Activated B cell treated with CpG ODN at 0.5 μM for 24 hours (primary cell): ENCODE measurements at regions not wholly inside any gene's neighbourhood (a gene's known extent, or its start where the extent isn't known, plus 50 kb on each side); places are given as distances from the start of the nearest gene placed in this dataset.

ENCODE experiments used
- ATAC-seq: fragments of 200-7000 bp; cut with Tn5 transposase; one replicate; pipeline ENCODE4 v1.10.0; 2021; ENCODE audit warnings: low read depth, mild to moderate bottlenecking, moderate library complexity
- CTCF ChIA-PET: fragments of 350-600 bp; sonication (Branson Sonifier 250); formaldehyde crosslinking; loops from one replicate; lab custom pipeline; 2021; ENCODE audit warnings: antibody characterized with exemption; lab: Charles Lee
- POLR2A ChIA-PET: fragments of 350-600 bp; sonication (Branson Sonifier 250); formaldehyde crosslinking; loops from one replicate; lab custom pipeline; 2021; ENCODE audit warnings: antibody characterized with exemption; lab: Charles Lee
- DNase-seq: peaks from one replicate; pipeline ENCODE4 v3.0.0; 2022
- H3K27ac Mint-ChIP-seq: one replicate; pipeline ENCODE4 v1.8.0; 2020; ENCODE audit warnings: mixed read lengths
- H3K27me3 Mint-ChIP-seq: one replicate; pipeline ENCODE4 v1.8.0; 2021; ENCODE audit warnings: mixed read lengths
- H3K36me3 Mint-ChIP-seq: one replicate; pipeline ENCODE4 v1.8.0; 2021; ENCODE audit warnings: low read depth, mixed read lengths
- H3K4me1 Mint-ChIP-seq: one replicate; pipeline ENCODE4 v1.8.0; 2021; ENCODE audit warnings: mixed read lengths
- H3K4me3 Mint-ChIP-seq: one replicate; pipeline ENCODE4 v1.8.0; 2020; ENCODE audit warnings: mild to moderate bottlenecking, mixed read lengths
- H3K9me3 Mint-ChIP-seq: one replicate; pipeline ENCODE4 v1.8.0; 2020; ENCODE audit warnings: mixed read lengths
- CTCF ChIP-seq: fragments of 200-600 bp; IDR thresholded peaks from one replicate; pipeline ENCODE4 v1.8.0; 2022; ENCODE audit warnings: antibody characterized with exemption, mild to moderate bottlenecking
- intact Hi-C: fragments of 100-400 bp; cut with micrococcal nuclease; formaldehyde crosslinking; loops from one replicate; pipeline ENCODE4 v1.15.1; 2024

DNA sequence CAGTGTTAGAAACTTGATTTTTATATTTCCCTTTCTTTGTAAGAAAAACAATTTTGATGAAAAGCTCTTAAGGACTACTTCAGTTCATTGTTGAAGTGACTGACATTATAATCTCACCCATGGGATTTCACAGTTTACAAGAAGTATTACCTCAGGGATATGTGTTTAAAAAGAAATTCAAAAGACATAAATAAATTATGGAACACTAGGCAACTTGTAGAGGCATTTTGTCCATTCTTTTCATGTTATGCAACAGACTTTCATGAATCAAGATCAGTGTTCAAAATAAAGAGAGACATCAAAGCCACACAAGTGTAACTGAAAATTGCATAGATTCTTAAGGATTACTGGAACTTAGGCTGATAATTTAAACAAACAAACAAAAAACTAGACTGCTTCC lies 196.8 kb upstream of the AGTR1 start:
- Mint-ChIP-seq H3K36me3 (no peaks in the 10 kb centered on the region), H3K27ac (no peak overlapping the region), H3K4me1 (no peaks in the 10 kb centered on the region), H3K4me3 (no peak overlapping the region), H3K9me3 (peaks cover 4% of the 10 kb centered on the region), H3K27me3 (no peaks in the 10 kb centered on the region)
- CTCF ChIA-PET = no interaction called here
- POLR2A ChIA-PET = no interaction called here
- no peak for TF ChIP-seq CTCF
- ATAC-seq = no peak
- intact Hi-C loops = no loop called here
- no peak for DNase-seq

DNA sequence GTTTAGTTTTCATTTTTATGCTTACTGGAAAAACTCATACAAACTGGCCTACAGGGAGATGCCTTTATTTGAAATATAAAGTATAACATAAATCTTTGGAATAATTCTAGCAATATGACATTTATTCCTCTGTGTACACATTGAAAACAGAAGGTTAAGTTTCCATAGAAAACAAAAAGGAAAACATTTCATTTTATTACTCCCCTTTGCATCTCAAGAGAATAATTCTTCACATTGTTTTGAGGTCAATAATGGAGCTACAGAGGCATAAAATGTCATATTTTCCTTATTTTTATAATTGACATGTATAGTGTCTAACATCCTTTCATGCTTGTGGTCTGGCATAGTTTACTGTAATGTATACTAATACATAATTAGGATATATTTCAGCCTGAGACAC lies 187.6 kb upstream of the AGTR1 start:
- ATAC-seq (no peak), DNase-seq (no peak)
- ChIA-PET POLR2A (no interaction called here), CTCF (no interaction called here)
- Mint-ChIP-seq H3K4me3 (no peak overlapping the region), H3K27ac (no peak overlapping the region), H3K27me3 (no peaks in the 10 kb centered on the region), H3K4me1 (no peaks in the 10 kb centered on the region), H3K9me3 (peaks cover 2% of the 10 kb centered on the region), H3K36me3 (no peaks in the 10 kb centered on the region)
- intact Hi-C loops = no loop called here
- no peak for TF ChIP-seq CTCF

GRCh38 chr3:148510561-148510960 lies 187.1 kb upstream of the AGTR1 start:
- POLR2A ChIA-PET = no interaction called here
- Mint-ChIP-seq H3K27me3 (no peaks in the 10 kb centered on the region), H3K4me3 (no peak overlapping the region), H3K27ac (no peak overlapping the region), H3K4me1 (no peaks in the 10 kb centered on the region), H3K36me3 (no peaks in the 10 kb centered on the region), H3K9me3 (peaks cover 2% of the 10 kb centered on the region)
- TF ChIP-seq CTCF = no peak
- no peak for ATAC-seq
- intact Hi-C loops = no loop called here
- CTCF ChIA-PET = no interaction called here
- DNase-seq = no peak

- DNase-seq (no peak), ATAC-seq (no peak)
- Mint-ChIP-seq H3K36me3 (no peaks in the 10 kb centered on the region), H3K9me3 (no peaks in the 10 kb centered on the region), H3K27ac (no peak overlapping the region), H3K27me3 (no peaks in the 10 kb centered on the region), H3K4me1 (no peaks in the 10 kb centered on the region), H3K4me3 (no peak overlapping the region)
- intact Hi-C loops = no loop called here
- TF ChIP-seq CTCF = no peak
- POLR2A ChIA-PET = no interaction called here
- CTCF ChIA-PET = no interaction called here
Measured at GRCh38 chr3:148512648-148513047, 185.1 kb upstream of the AGTR1 start.

DNA sequence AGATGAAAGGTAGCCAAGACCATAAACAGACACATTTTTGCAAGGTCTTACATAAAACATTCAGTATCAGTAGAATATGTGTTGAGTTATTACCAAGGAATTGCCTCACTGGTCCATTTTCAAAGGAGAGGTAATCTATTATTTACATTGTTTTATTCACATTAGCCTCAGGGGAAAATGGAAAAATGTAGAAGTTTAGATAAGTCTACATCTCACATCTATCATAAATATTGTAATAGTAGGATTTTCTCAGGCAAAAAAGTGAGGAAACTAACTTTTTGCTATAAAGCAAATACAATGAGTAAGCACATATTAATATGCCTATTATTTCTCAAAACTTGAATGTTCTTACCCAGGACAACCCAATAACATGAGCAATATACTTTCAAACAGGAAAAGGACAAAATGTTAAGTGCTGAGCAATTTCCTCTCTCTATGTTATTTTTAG lies 184.6 kb upstream of the AGTR1 start:
- Mint-ChIP-seq H3K27ac (no peak overlapping the region), H3K4me1 (no peaks in the 10 kb centered on the region)

More for the DNA sequence above, 184.6 kb upstream of the AGTR1 start:
- ATAC-seq (no peak), DNase-seq (no peak)
- Mint-ChIP-seq H3K4me3 (no peak overlapping the region), H3K27me3 (no peaks in the 10 kb centered on the region), H3K9me3 (no peaks in the 10 kb centered on the region), H3K36me3 (no peaks in the 10 kb centered on the region)
- intact Hi-C loops = no loop called here
- TF ChIP-seq CTCF = no peak
- CTCF ChIA-PET = no interaction called here
- POLR2A ChIA-PET = no interaction called here
